Neural cell (in vitro differentiated cells): ENCODE measurements at regions not wholly inside any gene's neighbourhood (a gene's known extent, or its start where the extent isn't known, plus 50 kb on each side); places are given as distances from the start of the nearest gene placed in this dataset.
"Not testable (repeated sequence)": the region's sequence is repeated elsewhere in the genome, so short reads cannot be mapped to it uniquely, and the experiment has no call there.

ENCODE experiments used
- H2AFZ ChIP-seq: fragments of 200-600, 300-800 bp; sonication (generic), shearing (Covaris generic); 2 replicates; pipeline ENCODE4 v1.6.0; 2014; ENCODE audit warnings: low read depth, mild to moderate bottlenecking, antibody characterized with exemption, low read length, moderate library complexity
- H3F3A ChIP-seq: fragments of 200-600 bp; shearing (Covaris generic); 2 replicates; pipeline ENCODE4 v1.6.1; 2016; ENCODE audit warnings: mild to moderate bottlenecking, moderate library complexity, mixed read lengths, antibody characterized with exemption, low read length; ENCODE audit not compliant: insufficient read depth, poor library complexity, severe bottlenecking
- H3K27ac ChIP-seq: fragments of 200-600, 300-800 bp; sonication (generic), shearing (Covaris generic); 2 replicates; pipeline ENCODE4 v1.5.1; 2014; ENCODE audit warnings: mild to moderate bottlenecking, low read length, moderate library complexity
- H3K27me3 ChIP-seq: fragments of 300-800, 200-600 bp; sonication (generic), shearing (Covaris generic); 2 replicates; pipeline ENCODE4 v1.6.0; 2014; ENCODE audit warnings: mild to moderate bottlenecking, low read depth, low read length, moderate library complexity; ENCODE audit not compliant: insufficient read depth
- H3K36me3 ChIP-seq: fragments of 300-800, 200-600 bp; sonication (generic), shearing (Covaris generic); 2 replicates; pipeline ENCODE4 v1.5.1; 2014; ENCODE audit warnings: mild to moderate bottlenecking, antibody characterized with exemption, low read length, moderate library complexity; ENCODE audit not compliant: insufficient read depth
- H3K4me2 ChIP-seq: fragments of 300-800, 200-600 bp; sonication (generic), shearing (Covaris generic); 2 replicates; pipeline ENCODE4 v1.6.0; 2014; ENCODE audit warnings: mild to moderate bottlenecking, low read length
- H3K4me3 ChIP-seq: fragments of 300-800, 200-600 bp; sonication (generic), shearing (Covaris generic); 2 replicates; pipeline ENCODE4 v1.5.1; 2014; ENCODE audit warnings: mild to moderate bottlenecking, low read length, moderate library complexity
- H3K79me2 ChIP-seq: fragments of 200-600 bp; shearing (Covaris generic); replicated peaks from 2 replicates; pipeline ENCODE4 v1.6.0; 2014; ENCODE audit warnings: mild to moderate bottlenecking, low read length, moderate library complexity; ENCODE audit not compliant: insufficient read depth
- H3K9ac ChIP-seq: fragments of 300-800, 200-600 bp; sonication (generic), shearing (Covaris generic); 2 replicates; pipeline ENCODE4 v1.6.1; 2016; ENCODE audit warnings: mild to moderate bottlenecking, low read length, mixed read lengths
- H3K9me2 ChIP-seq: fragments of 200-600 bp; shearing (Covaris generic); 2 replicates; pipeline ENCODE4 v1.6.1; 2016; ENCODE audit warnings: mild to moderate bottlenecking, low read length, mixed read lengths; ENCODE audit not compliant: insufficient read depth
- H3K9me3 ChIP-seq: fragments of 200-600, 300-800 bp; sonication (generic), shearing (Covaris generic); 2 replicates; pipeline ENCODE4 v1.6.1; 2016; ENCODE audit warnings: mild to moderate bottlenecking, mixed run types, low read length, moderate library complexity, mixed read lengths
- H4K20me1 ChIP-seq: fragments of 200-600 bp; shearing (Covaris generic); 2 replicates; pipeline ENCODE4 v1.6.1; 2016; ENCODE audit warnings: mild to moderate bottlenecking, mixed run types; ENCODE audit not compliant: insufficient read depth
- CTCF ChIP-seq: fragments of 450-650 bp; IDR thresholded peaks from 2 replicates; pipeline ENCODE4 v1.5.1; 2014; ENCODE audit warnings: antibody characterized with exemption, mild to moderate bottlenecking, moderate library complexity; ENCODE audit not compliant: poor library complexity, severe bottlenecking
- EP300 ChIP-seq: fragments of 450-650 bp; conservative IDR thresholded peaks from 2 replicates; pipeline ENCODE4 v1.6.1; 2014; ENCODE audit warnings: antibody characterized with exemption, mild to moderate bottlenecking, moderate library complexity; ENCODE audit not compliant: poor library complexity, severe bottlenecking
- EZH2 ChIP-seq: fragments of 200-600, 300-800 bp; shearing (Covaris generic), sonication (generic); IDR thresholded peaks from 2 replicates; pipeline ENCODE4 v1.6.1; 2014; ENCODE audit warnings: antibody characterized with exemption, low read length, borderline replicate concordance, mild to moderate bottlenecking; ENCODE audit not compliant: insufficient read depth, poor library complexity, severe bottlenecking
- MXI1 ChIP-seq: fragments of 450-650 bp; conservative IDR thresholded peaks from 2 replicates; pipeline ENCODE4 v1.6.1; 2014; ENCODE audit warnings: antibody characterized with exemption, mild to moderate bottlenecking; ENCODE audit not compliant: poor library complexity, severe bottlenecking
- POLR2AphosphoS5 ChIP-seq: IDR thresholded peaks from 2 replicates; pipeline ENCODE4 v1.6.1; 2012
- RAD21 ChIP-seq: fragments of 450-650 bp; conservative IDR thresholded peaks from 2 replicates; pipeline ENCODE4 v1.6.1; 2014; ENCODE audit warnings: antibody characterized with exemption, mild to moderate bottlenecking, moderate library complexity
- REST ChIP-seq: IDR thresholded peaks from 2 replicates; pipeline ENCODE4 v1.6.1; 2012; ENCODE audit warnings: borderline replicate concordance
- SMC3 ChIP-seq: fragments of 450-650 bp; conservative IDR thresholded peaks from 2 replicates; pipeline ENCODE4 v1.6.1; 2014; ENCODE audit warnings: antibody characterized with exemption, mild to moderate bottlenecking, moderate library complexity; ENCODE audit not compliant: poor library complexity
- TAF1 ChIP-seq: IDR thresholded peaks from 2 replicates; pipeline ENCODE4 v1.6.1; 2012; ENCODE audit warnings: low read depth

GRCh38 chr13:22960827-22961226 lies 220.0 kb upstream of the SGCG start:
- H3K27me3 ChIP-seq = no peaks in the 10 kb centered on the region
- H3K36me3 ChIP-seq = no peaks in the 10 kb centered on the region
- H3K27ac ChIP-seq = no peak overlapping the region
- no peak overlapping the region for H2AFZ ChIP-seq
- H3K79me2 ChIP-seq = no peaks in the 10 kb centered on the region
- no peak overlapping the region for H3K4me2 ChIP-seq
- no peaks in the 10 kb centered on the region for H3K9me3 ChIP-seq
- no peak overlapping the region for H3K4me3 ChIP-seq
- TF ChIP-seq TAF1 (no peak), CTCF (no peak), REST (no peak), POLR2AphosphoS5 (no peak), SMC3 (no peak), MXI1 (no peak), RAD21 (no peak), EZH2 (no peak), EP300 (no peak)
- no peaks in the 10 kb centered on the region for H3K9me2 ChIP-seq
- no peaks in the 10 kb centered on the region for H3F3A ChIP-seq
- H4K20me1 ChIP-seq = no peaks in the 10 kb centered on the region
- H3K9ac ChIP-seq = no peak overlapping the region

GRCh38 chr13:22961342-22961741 lies 219.4 kb upstream of the SGCG start:
- H3K79me2 ChIP-seq, H3K9me2 ChIP-seq, H3K9me3 ChIP-seq, H3K4me3 ChIP-seq, H3K4me2 ChIP-seq, H3F3A ChIP-seq, H3K27me3 ChIP-seq, H2AFZ ChIP-seq, H3K9ac ChIP-seq, H3K27ac ChIP-seq, H4K20me1 ChIP-seq, H3K36me3 ChIP-seq: not testable (repeated sequence)

- H3K27ac ChIP-seq = no peak overlapping the region
- TF ChIP-seq RAD21 (no peak), EP300 (no peak), CTCF (no peak), POLR2AphosphoS5 (no peak), MXI1 (no peak), TAF1 (no peak), SMC3 (no peak), REST (no peak), EZH2 (no peak)
- H3K4me2 ChIP-seq = no peak overlapping the region
- H3K9me2 ChIP-seq = no peaks in the 10 kb centered on the region
- no peaks in the 10 kb centered on the region for H3F3A ChIP-seq
- no peaks in the 10 kb centered on the region for H3K79me2 ChIP-seq
- no peaks in the 10 kb centered on the region for H3K36me3 ChIP-seq
- no peaks in the 10 kb centered on the region for H3K27me3 ChIP-seq
- H3K9ac ChIP-seq = no peak overlapping the region
- H3K9me3 ChIP-seq = no peaks in the 10 kb centered on the region
- no peaks in the 10 kb centered on the region for H4K20me1 ChIP-seq
- no peak overlapping the region for H2AFZ ChIP-seq
- no peak overlapping the region for H3K4me3 ChIP-seq
These were observed 218.8 kb upstream of the SGCG start for GRCh38 chr13:22961835-22962537.
